HG03520 (cell line): ENCODE measurements at regions not wholly inside any gene's neighbourhood (a gene's known extent, or its start where the extent isn't known, plus 50 kb on each side); places are given as distances from the start of the nearest gene placed in this dataset.

ENCODE experiments used
- ATAC-seq: cut with Tn5 transposase; IDR thresholded peaks from one replicate; pipeline ENCODE4 v1.9.1; 2021; ENCODE audit warnings: mild to moderate bottlenecking, moderate library complexity; ENCODE audit not compliant: unreplicated experiment

- ATAC-seq, result no peak
Observed at GRCh38 chr1:94646786-94647555, 105.4 kb upstream of the F3 start.

DNA sequence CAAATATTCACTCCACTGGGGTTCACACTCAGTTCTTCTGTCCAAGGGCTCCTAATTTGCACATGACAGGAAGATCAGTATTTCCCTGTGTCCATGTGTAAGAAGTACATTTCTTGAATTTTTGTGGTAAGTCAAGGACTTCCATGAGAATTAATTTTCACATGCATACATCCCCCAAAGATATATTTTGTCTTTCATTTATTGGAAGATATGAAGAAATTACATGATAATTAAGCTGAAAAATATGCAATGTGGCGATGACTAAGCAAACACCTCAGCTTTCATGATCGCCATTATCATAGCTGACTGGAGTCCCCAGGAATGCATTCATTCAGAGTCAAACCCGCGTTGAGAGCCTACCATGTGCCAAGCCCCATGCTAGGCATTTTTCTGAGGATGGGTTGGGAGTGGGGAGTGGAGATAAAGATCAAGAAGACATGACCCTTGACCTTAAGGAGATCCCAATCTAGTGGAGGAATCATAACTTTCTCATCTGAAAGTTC is 104.6 kb upstream of the F3 start:
- no peak for ATAC-seq

- ATAC-seq, result no peak
Observed at GRCh38 chr1:94644352-94644751, 102.8 kb upstream of the F3 start.

DNA sequence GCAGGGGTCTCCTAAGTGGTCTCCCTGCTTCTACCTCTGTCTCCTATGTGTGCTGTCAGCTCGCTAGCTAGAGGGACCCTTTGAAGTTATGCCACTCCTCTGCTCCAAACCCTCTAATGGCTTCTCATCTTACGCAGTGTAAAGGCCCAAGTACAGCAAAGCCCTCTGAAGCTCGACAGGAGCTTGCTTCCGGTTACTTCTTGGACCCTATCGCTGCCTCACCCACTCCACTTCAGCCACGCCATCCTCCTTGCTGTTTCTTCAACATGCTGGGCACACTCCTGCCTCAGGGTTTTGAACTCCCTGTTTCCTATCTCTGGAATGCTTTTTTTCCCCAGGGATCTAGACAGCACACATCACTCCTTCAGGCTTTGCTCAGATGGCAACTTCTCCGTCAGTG is 102.3 kb upstream of the F3 start:
- ATAC-seq, result no peak

GRCh38 chr1:94642617-94643321 is 101.2 kb upstream of the F3 start:
- ATAC-seq, result no peak

DNA sequence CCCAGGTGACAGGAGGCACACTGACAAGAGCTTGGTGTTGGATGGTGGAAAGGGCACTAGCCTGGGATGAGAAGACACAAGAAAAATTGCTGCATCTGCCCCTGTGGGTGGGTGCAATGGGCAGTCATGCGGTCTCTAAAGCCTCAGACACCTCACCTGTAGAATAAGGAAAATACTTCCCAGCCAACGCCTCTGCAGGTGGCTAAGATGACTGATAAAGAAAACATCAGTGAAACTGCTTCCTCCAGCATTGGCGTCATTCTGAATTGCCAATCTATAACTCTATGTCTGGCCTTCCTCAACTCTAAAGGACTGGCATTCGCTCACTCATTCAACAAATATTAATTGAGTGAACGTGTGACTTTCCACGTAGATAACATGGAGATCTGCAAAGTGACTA is 100.4 kb upstream of the F3 start:
- ATAC-seq, result no peak

DNA sequence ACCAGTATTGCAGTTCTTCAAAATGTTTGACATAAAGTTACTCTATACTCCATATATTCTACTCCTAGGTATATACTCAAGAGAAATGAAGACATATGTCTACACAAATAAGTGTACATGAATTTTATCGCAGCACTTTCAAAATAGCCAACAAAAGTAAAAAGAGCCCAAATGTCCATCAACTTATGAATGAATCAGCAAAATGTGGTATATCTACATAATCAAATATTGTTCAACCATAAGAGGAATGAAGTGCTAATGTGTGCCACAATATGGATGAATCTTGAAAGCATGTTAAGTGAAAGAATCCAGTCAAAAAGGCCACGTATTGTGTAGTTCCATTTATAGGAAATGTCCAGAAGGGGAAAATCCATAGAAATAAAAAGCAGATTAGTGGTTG is 98.6 kb upstream of the F3 start:
- ATAC-seq, result no peak

GRCh38 chr1:94637121-94637520 is 95.6 kb upstream of the F3 start:
- ATAC-seq, result no peak

- no peak for ATAC-seq
Observed at GRCh38 chr1:94636624-94637023, 95.1 kb upstream of the F3 start.

GRCh38 chr1:94636100-94636499 is 94.5 kb upstream of the F3 start:
- ATAC-seq, result no peak

DNA sequence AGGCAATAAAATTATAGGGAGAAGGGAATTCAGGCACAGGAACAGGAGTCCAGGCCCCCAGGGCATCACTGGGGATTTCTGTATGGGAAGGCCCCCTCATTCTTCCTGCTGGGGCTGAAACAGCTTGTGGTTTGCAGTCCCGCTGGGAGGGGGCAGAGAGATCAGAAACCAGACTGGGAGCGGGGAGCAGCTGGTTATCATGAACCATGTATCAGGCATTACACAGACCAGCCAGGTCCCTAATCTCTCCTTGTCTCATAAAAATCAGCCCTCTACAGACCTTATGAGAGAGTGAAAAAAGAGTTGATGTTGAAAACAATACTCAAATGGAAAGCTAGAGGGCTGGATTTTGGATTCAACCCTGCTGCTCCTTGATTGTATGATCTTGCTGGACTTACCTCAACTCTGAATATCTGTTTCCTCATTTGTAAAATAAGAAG is 93.4 kb upstream of the F3 start:
- no peak for ATAC-seq

DNA sequence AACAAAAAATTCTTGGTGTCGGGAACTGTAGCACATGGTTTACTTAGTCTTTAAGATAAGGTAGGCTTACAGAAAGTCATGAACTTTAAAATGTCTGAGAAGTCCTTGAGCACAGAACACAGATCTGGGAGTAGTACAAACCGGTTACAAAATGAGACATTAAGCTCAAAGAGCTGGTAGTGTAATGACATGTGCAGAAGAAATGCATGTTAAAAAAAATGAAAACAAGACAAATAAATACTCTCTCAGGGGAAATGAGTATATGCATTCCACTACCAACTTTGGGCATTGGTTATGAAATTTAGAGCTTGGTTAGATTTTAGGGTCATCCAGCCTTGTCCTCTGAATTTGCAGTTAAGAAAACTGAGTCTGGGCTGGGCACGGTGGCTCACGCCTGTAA is 91.5 kb upstream of the F3 start:
- ATAC-seq, result no peak

- ATAC-seq, result no peak
Observed at GRCh38 chr1:94629259-94630181, 88.0 kb upstream of the F3 start.

GRCh38 chr1:94628499-94628843 is 86.9 kb upstream of the F3 start:
- no peak for ATAC-seq

DNA sequence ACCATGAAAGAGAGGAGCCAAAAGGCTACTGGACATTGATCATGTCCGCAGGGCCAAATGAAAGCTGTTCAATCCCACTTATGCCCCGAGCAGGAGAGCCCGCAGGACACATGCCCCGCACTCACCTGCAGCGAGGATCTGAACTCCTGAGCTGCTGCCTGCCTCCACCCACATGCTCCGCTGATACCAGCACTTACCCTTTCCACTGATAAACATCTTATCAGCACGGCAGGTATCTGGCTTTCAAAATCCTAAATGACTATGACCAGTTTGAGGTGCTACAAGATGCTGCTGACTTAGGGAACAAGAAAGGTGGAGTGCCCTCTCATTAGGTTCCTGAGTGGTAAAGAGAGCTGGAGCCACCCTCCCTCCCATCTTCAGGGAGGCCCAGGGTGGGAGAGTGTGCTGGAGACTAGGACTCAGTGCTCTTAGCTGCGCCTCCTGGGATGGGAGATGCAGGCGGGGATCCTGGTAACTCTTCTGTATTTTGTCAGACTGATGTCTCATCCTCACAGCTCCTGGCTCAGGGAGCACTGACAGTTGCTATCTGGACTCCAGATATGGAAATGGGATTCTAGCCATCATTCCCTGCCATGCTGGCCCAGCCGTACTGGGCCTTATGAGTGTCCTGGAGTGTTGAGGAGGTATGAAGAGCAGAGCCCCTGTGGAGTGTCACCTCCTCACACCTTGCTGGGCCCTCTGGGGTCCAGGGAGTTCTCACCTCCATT is 86.4 kb upstream of the F3 start:
- ATAC-seq, result no peak

DNA sequence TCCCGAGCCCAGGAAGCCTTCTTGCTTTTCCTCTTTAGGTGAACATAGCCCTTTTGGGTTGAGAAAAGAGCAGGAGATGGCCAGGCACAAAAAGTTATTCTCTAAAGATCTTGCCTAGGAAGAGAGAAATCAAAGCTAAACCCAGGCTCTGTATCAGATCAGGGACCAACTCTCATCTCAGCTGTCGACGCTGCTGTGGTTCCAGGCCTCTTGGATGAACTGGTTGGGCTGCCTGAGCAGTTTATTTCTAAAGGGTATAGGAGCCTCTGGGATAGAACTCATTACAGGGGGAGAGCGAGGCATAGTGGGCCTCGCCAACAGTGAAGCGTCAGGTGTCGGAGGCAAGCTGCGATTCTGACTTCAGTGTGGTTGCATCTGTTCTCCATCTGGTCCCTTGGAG is 82.6 kb upstream of the F3 start:
- ATAC-seq, result no peak

- ATAC-seq, result no peak
Observed at GRCh38 chr1:94623560-94624148, 82.1 kb upstream of the F3 start.

DNA sequence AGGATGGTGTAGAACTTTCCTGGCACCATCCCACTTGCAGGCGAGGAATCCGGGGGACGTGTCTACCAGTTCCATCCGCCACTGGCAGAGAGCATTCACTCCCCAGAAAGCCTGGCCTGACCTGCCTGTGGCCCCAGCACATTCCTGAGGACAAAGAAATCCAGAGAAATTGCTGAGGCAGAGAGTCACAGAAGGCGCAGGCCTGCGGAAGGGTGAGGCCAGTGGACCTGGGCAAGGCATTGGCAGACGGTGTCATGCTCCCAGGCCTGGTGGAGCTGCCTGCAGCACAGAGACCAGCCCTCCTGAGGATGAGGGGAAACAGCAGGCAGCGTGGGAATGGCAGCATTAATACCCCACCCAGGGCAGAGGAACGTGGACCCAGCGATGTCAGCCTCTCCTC is 81.2 kb upstream of the F3 start:
- no peak for ATAC-seq

DNA sequence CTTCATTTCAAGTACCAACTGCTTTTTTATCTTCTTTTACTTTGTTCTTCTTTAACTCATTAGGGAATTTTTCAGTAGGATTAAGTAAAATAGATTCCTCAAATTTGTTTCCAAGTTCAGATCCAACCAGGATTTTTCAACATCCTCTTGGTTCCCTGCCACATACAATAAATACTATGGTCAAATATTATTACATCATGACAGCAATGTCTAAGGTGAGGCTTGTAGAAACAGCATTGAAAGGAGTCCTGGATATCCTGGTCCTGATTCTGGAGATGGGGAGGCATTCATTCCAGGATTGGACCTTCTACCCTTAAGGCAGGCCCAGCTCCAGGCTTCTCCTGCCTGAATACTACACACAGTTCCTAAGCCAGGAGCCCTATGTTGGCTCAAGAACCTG is 80.2 kb upstream of the F3 start:
- ATAC-seq, result no peak

GRCh38 chr1:94621395-94621794 is 79.8 kb upstream of the F3 start:
- no peak for ATAC-seq
